MM.1S (cell line): ENCODE measurements at regions not wholly inside any gene's neighbourhood (a gene's known extent, or its start where the extent isn't known, plus 50 kb on each side); places are given as distances from the start of the nearest gene placed in this dataset.

Experiments
- DNase-seq: peaks from one replicate; pipeline ENCODE4 v3.0.0-alpha.2; 2015
- H2AFZ ChIP-seq: fragments of 300-600 bp; sonication (generic); 2 replicates; pipeline ENCODE4 v1.6.0; 2016; ENCODE audit warnings: antibody characterized with exemption, low read length
- H3F3A ChIP-seq: fragments of 300-600 bp; sonication (generic); 2 replicates; pipeline ENCODE4 v1.6.1; 2016; ENCODE audit warnings: mild to moderate bottlenecking, antibody characterized with exemption, low read length, moderate library complexity, mixed read lengths; ENCODE audit not compliant: insufficient read depth
- H3K27ac ChIP-seq: fragments of 300-600 bp; sonication (generic); 2 replicates; pipeline ENCODE4 v1.5.1; 2016; ENCODE audit warnings: mild to moderate bottlenecking, low read length
- H3K27me3 ChIP-seq: fragments of 300-600 bp; sonication (generic); replicated peaks from 2 replicates; pipeline ENCODE4 v1.6.0; 2016; ENCODE audit warnings: low read length; ENCODE audit not compliant: insufficient read depth
- H3K36me3 ChIP-seq: fragments of 300-600 bp; sonication (generic); replicated peaks from 2 replicates; pipeline ENCODE4 v1.6.1; 2016; ENCODE audit warnings: mild to moderate bottlenecking, low read length, mixed read lengths; ENCODE audit not compliant: insufficient read depth
- H3K4me1 ChIP-seq: fragments of 300-600 bp; sonication (generic); 2 replicates; pipeline ENCODE4 v1.6.1; 2016; ENCODE audit warnings: low read length, mixed read lengths
- H3K4me2 ChIP-seq: fragments of 300-600 bp; sonication (generic); 2 replicates; pipeline ENCODE4 v1.6.0; 2016; ENCODE audit warnings: low read depth, low read length
- H3K4me3 ChIP-seq: fragments of 300-600 bp; sonication (generic); 2 replicates; pipeline ENCODE4 v1.5.1; 2016; ENCODE audit warnings: low read length, mixed read lengths
- H3K79me2 ChIP-seq: fragments of 300-600 bp; sonication (generic); 2 replicates; pipeline ENCODE4 v1.6.1; 2016; ENCODE audit warnings: mixed run types, low read length, mixed read lengths
- H3K9ac ChIP-seq: fragments of 300-600 bp; sonication (generic); 2 replicates; pipeline ENCODE4 v1.6.1; 2016; ENCODE audit warnings: low read length, mixed read lengths
- H3K9me2 ChIP-seq: fragments of 300-600 bp; sonication (generic); replicated peaks from 2 replicates; pipeline ENCODE4 v1.6.1; 2016; ENCODE audit warnings: mild to moderate bottlenecking, low read length, mixed read lengths; ENCODE audit not compliant: insufficient read depth
- H3K9me3 ChIP-seq: fragments of 300-600 bp; sonication (generic); replicated peaks from 2 replicates; pipeline ENCODE4 v1.6.1; 2016; ENCODE audit warnings: mild to moderate bottlenecking, low read length, mixed read lengths; ENCODE audit not compliant: insufficient read depth
- H4K20me1 ChIP-seq: fragments of 300-600 bp; sonication (generic); 2 replicates; pipeline ENCODE4 v1.6.1; 2016; ENCODE audit warnings: mild to moderate bottlenecking, low read length, moderate library complexity, mixed read lengths; ENCODE audit not compliant: insufficient read depth
- EZH2 ChIP-seq: fragments of 300-600 bp; sonication (generic); optimal IDR thresholded peaks from 2 replicates; pipeline ENCODE3; 2017; ENCODE audit warnings: low read depth, mild to moderate bottlenecking, antibody characterized with exemption, low read length, mixed read lengths
- EZH2phosphoT487 ChIP-seq: fragments of 300-600 bp; sonication (generic); IDR thresholded peaks from 2 replicates; pipeline ENCODE4 v1.6.1; 2018; ENCODE audit warnings: antibody characterized with exemption, low read length
- TF ChIP-seq, protein P1 (sequence below): fragments of 300-600 bp; sonication (generic); IDR thresholded peaks from 2 replicates; pipeline ENCODE4 v1.5.1; 2016; ENCODE audit warnings: antibody characterized with exemption, low read length, mixed read lengths

DNA sequence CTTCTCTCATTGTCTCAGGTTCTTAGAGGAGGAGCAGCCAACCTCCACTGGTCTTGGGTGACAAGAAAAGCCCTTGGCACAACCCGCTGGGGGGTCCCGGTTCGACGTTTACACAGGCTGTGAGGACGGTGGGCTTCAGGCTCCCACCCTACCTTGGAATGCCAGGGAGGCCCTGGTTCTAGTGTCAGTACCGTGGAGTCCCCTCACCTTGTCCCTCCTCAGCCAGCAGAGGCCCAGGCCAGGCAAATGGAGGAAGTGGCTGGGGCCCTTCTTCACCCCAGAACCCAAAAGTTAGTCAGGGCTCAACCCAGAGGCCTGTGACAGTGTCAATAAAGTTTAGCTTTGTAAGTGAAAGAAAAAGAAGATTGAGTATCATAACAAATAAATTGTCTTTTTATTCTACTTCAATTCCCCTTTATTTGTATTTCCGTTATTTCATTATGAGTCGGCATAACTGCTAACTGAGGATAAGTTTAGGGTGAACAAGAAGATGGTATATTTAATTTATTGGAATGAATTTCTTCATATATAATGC, 62.6 kb upstream of the ZSWIM2 start:
- H3K4me2 ChIP-seq = no peak overlapping the region
- no peaks in the 10 kb centered on the region for H3K4me1 ChIP-seq
- no peaks in the 10 kb centered on the region for H3K9me3 ChIP-seq
- no peaks in the 10 kb centered on the region for H3K79me2 ChIP-seq
- no peak overlapping the region for H2AFZ ChIP-seq
- H3K9ac ChIP-seq = no peak overlapping the region
- TF ChIP-seq EZH2 (no peak), EZH2phosphoT487 (no peak)
- H3K27me3 ChIP-seq = no peaks in the 10 kb centered on the region
- no peaks in the 10 kb centered on the region for H3K9me2 ChIP-seq
- H3F3A ChIP-seq = no peaks in the 10 kb centered on the region
- no peaks in the 10 kb centered on the region for H4K20me1 ChIP-seq
- no peak for DNase-seq
- no peak overlapping the region for H3K4me3 ChIP-seq
- no peak overlapping the region for H3K27ac ChIP-seq
- no peaks in the 10 kb centered on the region for H3K36me3 ChIP-seq

DNA sequence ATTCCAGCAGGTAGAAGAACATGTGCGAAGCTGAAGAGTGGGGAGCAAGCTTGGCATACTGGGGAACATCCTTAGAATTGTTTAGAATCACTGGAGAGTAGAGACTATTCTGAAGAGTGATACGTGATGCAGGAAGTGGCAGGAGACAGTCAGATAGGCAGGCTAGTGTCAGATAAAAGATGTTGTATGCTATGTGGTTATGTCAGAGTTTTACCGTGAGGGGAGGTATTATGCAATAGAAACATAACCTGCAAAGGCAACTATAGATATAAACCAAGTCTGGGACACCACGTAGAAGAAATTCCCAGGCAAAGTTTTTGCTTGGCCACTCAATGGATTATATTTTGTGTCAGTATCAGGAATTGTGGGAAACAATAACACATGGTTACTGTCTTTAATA, 62.0 kb upstream of the ZSWIM2 start:
- no peaks in the 10 kb centered on the region for H3K36me3 ChIP-seq
- no peak overlapping the region for H3K9ac ChIP-seq
- no peak overlapping the region for H2AFZ ChIP-seq
- TF ChIP-seq EZH2 (no peak), EZH2phosphoT487 (no peak)
- TF ChIP-seq, protein P1, sequence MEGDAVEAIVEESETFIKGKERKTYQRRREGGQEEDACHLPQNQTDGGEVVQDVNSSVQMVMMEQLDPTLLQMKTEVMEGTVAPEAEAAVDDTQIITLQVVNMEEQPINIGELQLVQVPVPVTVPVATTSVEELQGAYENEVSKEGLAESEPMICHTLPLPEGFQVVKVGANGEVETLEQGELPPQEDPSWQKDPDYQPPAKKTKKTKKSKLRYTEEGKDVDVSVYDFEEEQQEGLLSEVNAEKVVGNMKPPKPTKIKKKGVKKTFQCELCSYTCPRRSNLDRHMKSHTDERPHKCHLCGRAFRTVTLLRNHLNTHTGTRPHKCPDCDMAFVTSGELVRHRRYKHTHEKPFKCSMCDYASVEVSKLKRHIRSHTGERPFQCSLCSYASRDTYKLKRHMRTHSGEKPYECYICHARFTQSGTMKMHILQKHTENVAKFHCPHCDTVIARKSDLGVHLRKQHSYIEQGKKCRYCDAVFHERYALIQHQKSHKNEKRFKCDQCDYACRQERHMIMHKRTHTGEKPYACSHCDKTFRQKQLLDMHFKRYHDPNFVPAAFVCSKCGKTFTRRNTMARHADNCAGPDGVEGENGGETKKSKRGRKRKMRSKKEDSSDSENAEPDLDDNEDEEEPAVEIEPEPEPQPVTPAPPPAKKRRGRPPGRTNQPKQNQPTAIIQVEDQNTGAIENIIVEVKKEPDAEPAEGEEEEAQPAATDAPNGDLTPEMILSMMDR = no peak
- no peaks in the 10 kb centered on the region for H4K20me1 ChIP-seq
- H3F3A ChIP-seq = no peaks in the 10 kb centered on the region
- DNase-seq = no peak
- H3K27me3 ChIP-seq = no peaks in the 10 kb centered on the region
- no peak overlapping the region for H3K27ac ChIP-seq
- no peak overlapping the region for H3K4me2 ChIP-seq
- no peaks in the 10 kb centered on the region for H3K9me3 ChIP-seq
- H3K4me3 ChIP-seq = no peak overlapping the region
- H3K4me1 ChIP-seq = no peaks in the 10 kb centered on the region
- no peaks in the 10 kb centered on the region for H3K79me2 ChIP-seq
- no peaks in the 10 kb centered on the region for H3K9me2 ChIP-seq

DNA sequence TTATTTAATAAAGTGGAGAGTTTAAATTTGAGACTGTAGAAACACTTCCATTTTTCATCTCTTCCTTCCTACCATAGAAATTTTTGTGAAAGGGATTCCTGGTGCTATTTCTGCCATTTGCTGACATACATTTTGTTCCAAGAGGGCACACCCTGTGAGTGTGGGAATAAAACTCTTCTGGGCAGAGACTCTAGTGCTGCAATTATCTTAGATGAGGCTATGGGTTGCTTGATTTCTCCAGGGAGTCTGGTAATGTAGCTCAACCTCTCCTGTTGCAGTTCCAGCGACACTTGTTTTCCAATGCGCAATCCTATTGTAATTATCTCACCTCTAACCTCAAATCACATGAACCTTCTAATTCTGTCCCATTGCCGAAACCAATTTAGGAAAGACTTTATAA, 60.1 kb upstream of the ZSWIM2 start:
- Histone ChIP-seq H3F3A (no peaks in the 10 kb centered on the region), H3K4me1 (no peaks in the 10 kb centered on the region), H3K4me3 (no peak overlapping the region), H3K9me2 (no peaks in the 10 kb centered on the region), H2AFZ (no peak overlapping the region), H3K27me3 (no peaks in the 10 kb centered on the region), H3K9ac (no peak overlapping the region), H3K79me2 (no peaks in the 10 kb centered on the region), H3K36me3 (no peaks in the 10 kb centered on the region), H3K4me2 (no peak overlapping the region), H4K20me1 (no peaks in the 10 kb centered on the region), H3K9me3 (no peaks in the 10 kb centered on the region), H3K27ac (no peak overlapping the region)
- DNase-seq = no peak
- no peak for TF ChIP-seq EZH2
- TF ChIP-seq, protein P1 = no peak
- no peak for TF ChIP-seq EZH2phosphoT487

DNA sequence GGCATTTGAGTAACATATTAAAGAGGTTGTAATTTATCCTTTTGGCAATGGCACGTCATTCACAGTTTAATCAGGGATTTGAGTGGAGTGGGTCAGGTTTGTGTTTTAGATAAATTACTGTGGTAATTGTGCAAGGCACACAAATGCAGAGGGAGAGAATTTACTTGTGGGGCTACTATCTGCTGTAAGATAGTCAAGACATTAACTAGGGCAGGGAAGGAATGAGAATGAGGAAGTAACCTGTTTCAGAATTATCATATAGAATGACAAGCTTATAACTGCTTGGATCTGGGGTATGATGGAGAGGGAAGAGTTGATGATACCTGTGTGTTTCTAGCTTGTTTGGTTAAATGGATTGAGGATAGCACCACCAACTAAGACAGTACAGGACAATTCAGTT, 58.9 kb upstream of the ZSWIM2 start:
- Histone ChIP-seq H3K4me3 (no peak overlapping the region), H3K4me2 (no peak overlapping the region), H4K20me1 (no peaks in the 10 kb centered on the region), H3F3A (no peaks in the 10 kb centered on the region), H3K9me3 (no peaks in the 10 kb centered on the region), H2AFZ (no peak overlapping the region), H3K9me2 (no peaks in the 10 kb centered on the region), H3K36me3 (no peaks in the 10 kb centered on the region), H3K27me3 (no peaks in the 10 kb centered on the region), H3K27ac (no peak overlapping the region), H3K79me2 (no peaks in the 10 kb centered on the region), H3K4me1 (no peaks in the 10 kb centered on the region), H3K9ac (no peak overlapping the region)
- no peak for DNase-seq
- TF ChIP-seq EZH2 (no peak), EZH2phosphoT487 (no peak)
- TF ChIP-seq, protein P1 = no peak
